OCI-LY1 (cell line): ENCODE measurements at regions not wholly inside any gene's neighbourhood (a gene's known extent, or its start where the extent isn't known, plus 50 kb on each side); places are given as distances from the start of the nearest gene placed in this dataset.
"Not testable (repeated sequence)": the region's sequence is repeated elsewhere in the genome, so short reads cannot be mapped to it uniquely, and the experiment has no call there.

Experiments used
- H2AFZ ChIP-seq: fragments of 200-600 bp; sonication (generic), shearing (Covaris generic); 2 replicates; pipeline ENCODE4 v1.6.0; 2014; ENCODE audit warnings: antibody characterized with exemption, mild to moderate bottlenecking, low read length
- H3F3A ChIP-seq: fragments of 200-600 bp; sonication (generic), shearing (Covaris generic); 2 replicates; pipeline ENCODE4 v1.6.0; 2014; ENCODE audit warnings: mild to moderate bottlenecking, antibody characterized with exemption, low read length, moderate library complexity; ENCODE audit not compliant: insufficient read depth
- H3K27ac ChIP-seq: fragments of 200-600 bp; sonication (generic); 2 replicates; pipeline ENCODE4 v1.5.1; 2014; ENCODE audit warnings: low read length, mixed run types, mild to moderate bottlenecking, low read depth; ENCODE audit not compliant: poor library complexity, severe bottlenecking
- H3K27me3 ChIP-seq: fragments of 200-600 bp; sonication (generic); 2 replicates; pipeline ENCODE4 v1.6.0; 2014; ENCODE audit warnings: antibody characterized with exemption, mild to moderate bottlenecking, low read length, moderate library complexity; ENCODE audit not compliant: insufficient read depth
- H3K36me3 ChIP-seq: fragments of 200-600 bp; sonication (generic); 2 replicates; pipeline ENCODE4 v1.6.1; 2014; ENCODE audit warnings: mild to moderate bottlenecking, antibody characterized with exemption, low read length, moderate library complexity, mixed read lengths; ENCODE audit not compliant: insufficient read depth
- H3K4me1 ChIP-seq: fragments of 200-600 bp; sonication (generic); 2 replicates; pipeline ENCODE4 v1.5.1; 2014; ENCODE audit warnings: mild to moderate bottlenecking, low read length, moderate library complexity; ENCODE audit not compliant: insufficient read depth, severe bottlenecking
- H3K4me2 ChIP-seq: fragments of 200-600 bp; sonication (generic), shearing (Covaris generic); 2 replicates; pipeline ENCODE4 v1.6.1; 2014; ENCODE audit warnings: low read length
- H3K4me3 ChIP-seq: fragments of 200-600 bp; sonication (generic); 2 replicates; pipeline ENCODE4 v1.5.1; 2014; ENCODE audit warnings: low read length, low read depth, mild to moderate bottlenecking, mixed read lengths; ENCODE audit not compliant: poor library complexity, severe bottlenecking
- H3K79me2 ChIP-seq: fragments of 200-600 bp; shearing (Covaris generic); 2 replicates; pipeline ENCODE4 v1.6.1; 2016; ENCODE audit warnings: mixed run types, low read length, mixed read lengths; ENCODE audit not compliant: insufficient read depth
- H3K9ac ChIP-seq: fragments of 200-600 bp; sonication (generic), shearing (Covaris generic); 2 replicates; pipeline ENCODE4 v1.6.1; 2014; ENCODE audit warnings: mild to moderate bottlenecking, low read length, mixed read lengths
- H3K9me2 ChIP-seq: fragments of 200-600 bp; sonication (generic), shearing (Covaris generic); 2 replicates; pipeline ENCODE4 v1.6.1; 2014; ENCODE audit warnings: low read depth, mild to moderate bottlenecking, low read length, mixed read lengths
- H3K9me3 ChIP-seq: fragments of 200-600 bp; shearing (Covaris generic); 2 replicates; pipeline ENCODE4 v1.6.1; 2014; ENCODE audit warnings: low read length, mixed read lengths
- H4K20me1 ChIP-seq: fragments of 200-600 bp; sonication (generic), shearing (Covaris generic); 2 replicates; pipeline ENCODE4 v1.6.0; 2016; ENCODE audit warnings: mild to moderate bottlenecking, low read length; ENCODE audit not compliant: insufficient read depth
- EZH2 ChIP-seq: fragments of 200-600 bp; sonication (generic), shearing (Covaris generic); IDR thresholded peaks from 2 replicates; pipeline ENCODE4 v1.8.0; 2017; ENCODE audit warnings: borderline replicate concordance, mixed run types, mild to moderate bottlenecking, antibody characterized with exemption, low read length, moderate library complexity, mixed read lengths
- TF ChIP-seq, protein P1 (sequence below): fragments of 200-600 bp; sonication (generic), shearing (Covaris generic); IDR thresholded peaks from 2 replicates; pipeline ENCODE4 v1.5.1; 2017; ENCODE audit warnings: mild to moderate bottlenecking, antibody characterized with exemption, low read length, moderate library complexity, mixed read lengths

DNA sequence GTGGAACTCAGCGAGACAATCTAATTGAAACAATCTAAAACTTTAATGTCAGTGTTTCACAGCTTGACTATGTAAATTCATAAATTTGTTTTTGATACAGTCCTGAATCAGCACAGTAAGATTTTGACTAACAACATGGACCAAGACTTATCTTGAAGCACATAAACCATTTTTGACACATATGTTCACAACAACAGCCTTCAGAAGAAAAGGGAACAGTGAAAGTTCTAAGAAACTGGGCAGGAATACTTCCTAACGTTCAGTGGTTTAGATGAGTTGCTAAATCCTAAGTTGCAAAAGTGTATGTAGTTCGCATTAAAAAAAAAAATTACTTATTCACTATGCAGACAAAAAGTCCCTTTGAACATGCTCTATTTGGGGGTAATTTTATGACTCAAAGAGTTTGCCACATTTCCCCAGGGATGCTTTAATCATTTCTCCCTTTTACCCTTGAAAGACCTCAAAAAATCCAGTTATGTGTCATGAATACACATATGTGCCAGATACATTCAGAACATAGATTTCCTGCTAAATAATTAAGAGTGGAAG, 120.2 kb downstream of the MRPL39 start:
- Histone ChIP-seq H4K20me1 (no peaks in the 10 kb centered on the region), H3K4me1 (no peaks in the 10 kb centered on the region), H3K4me2 (no peak overlapping the region), H3K27me3 (no peaks in the 10 kb centered on the region), H3K4me3 (no peak overlapping the region), H2AFZ (no peak overlapping the region), H3K27ac (no peak overlapping the region), H3K9me2 (no peaks in the 10 kb centered on the region), H3K9me3 (no peaks in the 10 kb centered on the region), H3F3A (no peaks in the 10 kb centered on the region), H3K36me3 (no peaks in the 10 kb centered on the region), H3K9ac (no peak overlapping the region), H3K79me2 (no peaks in the 10 kb centered on the region)
- no peak for TF ChIP-seq EZH2
- TF ChIP-seq, protein P1, sequence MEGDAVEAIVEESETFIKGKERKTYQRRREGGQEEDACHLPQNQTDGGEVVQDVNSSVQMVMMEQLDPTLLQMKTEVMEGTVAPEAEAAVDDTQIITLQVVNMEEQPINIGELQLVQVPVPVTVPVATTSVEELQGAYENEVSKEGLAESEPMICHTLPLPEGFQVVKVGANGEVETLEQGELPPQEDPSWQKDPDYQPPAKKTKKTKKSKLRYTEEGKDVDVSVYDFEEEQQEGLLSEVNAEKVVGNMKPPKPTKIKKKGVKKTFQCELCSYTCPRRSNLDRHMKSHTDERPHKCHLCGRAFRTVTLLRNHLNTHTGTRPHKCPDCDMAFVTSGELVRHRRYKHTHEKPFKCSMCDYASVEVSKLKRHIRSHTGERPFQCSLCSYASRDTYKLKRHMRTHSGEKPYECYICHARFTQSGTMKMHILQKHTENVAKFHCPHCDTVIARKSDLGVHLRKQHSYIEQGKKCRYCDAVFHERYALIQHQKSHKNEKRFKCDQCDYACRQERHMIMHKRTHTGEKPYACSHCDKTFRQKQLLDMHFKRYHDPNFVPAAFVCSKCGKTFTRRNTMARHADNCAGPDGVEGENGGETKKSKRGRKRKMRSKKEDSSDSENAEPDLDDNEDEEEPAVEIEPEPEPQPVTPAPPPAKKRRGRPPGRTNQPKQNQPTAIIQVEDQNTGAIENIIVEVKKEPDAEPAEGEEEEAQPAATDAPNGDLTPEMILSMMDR: no peak

DNA sequence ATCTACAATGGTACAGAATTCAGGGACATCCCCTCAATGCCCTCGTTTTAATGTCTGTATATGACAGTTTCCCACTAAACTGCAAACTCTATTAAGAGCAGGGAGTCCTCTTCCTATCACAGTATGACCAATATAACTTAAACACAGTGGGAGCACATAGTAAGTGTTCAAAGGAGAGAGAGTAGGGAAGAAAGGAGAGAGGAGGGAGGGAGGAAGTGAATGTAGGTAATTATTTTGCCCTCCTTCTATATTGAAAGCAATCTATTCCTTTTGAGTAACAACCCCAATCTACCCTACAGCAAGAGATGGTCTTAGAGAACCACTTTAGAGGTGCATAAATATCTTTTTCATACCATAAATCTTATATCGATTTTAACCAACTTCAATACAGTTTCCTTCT, 121.4 kb downstream of the MRPL39 start:
- H3K36me3 ChIP-seq: no peaks in the 10 kb centered on the region
- H3K27me3 ChIP-seq: no peaks in the 10 kb centered on the region
- H3F3A ChIP-seq: no peaks in the 10 kb centered on the region
- no peaks in the 10 kb centered on the region for H3K79me2 ChIP-seq
- no peaks in the 10 kb centered on the region; the same call in 1 of the 2 replicates for H3K9me3 ChIP-seq
- no peak overlapping the region for H3K4me3 ChIP-seq
- no peaks in the 10 kb centered on the region for H4K20me1 ChIP-seq
- no peak overlapping the region for H3K9ac ChIP-seq
- no peaks in the 10 kb centered on the region for H3K4me1 ChIP-seq
- no peak overlapping the region for H3K4me2 ChIP-seq
- H3K27ac ChIP-seq: no peak overlapping the region
- TF ChIP-seq, protein P1: no peak
- TF ChIP-seq EZH2: no peak
- no peaks in the 10 kb centered on the region for H3K9me2 ChIP-seq
- H2AFZ ChIP-seq: no peak overlapping the region

DNA sequence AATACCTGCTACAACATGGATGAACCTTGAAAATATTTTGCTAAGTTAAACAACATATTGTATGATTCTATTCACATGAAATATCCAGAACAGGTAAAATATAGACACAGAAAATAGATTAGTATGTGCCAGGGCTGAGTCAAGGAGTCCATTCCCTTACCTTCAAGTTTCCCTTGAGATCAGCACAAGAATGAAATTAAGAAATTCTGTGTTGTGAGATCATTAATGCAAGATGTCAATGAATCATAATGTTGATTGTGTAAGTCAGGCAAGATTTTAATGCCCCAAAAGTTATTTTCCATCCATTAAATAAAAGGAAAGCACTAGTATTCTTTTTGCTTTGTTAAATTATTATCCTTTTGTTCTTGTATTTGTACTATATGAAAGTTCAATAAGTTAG, 139.4 kb downstream of the MRPL39 start:
- Histone ChIP-seq H3K27me3 (no peaks in the 10 kb centered on the region), H3K79me2 (no peaks in the 10 kb centered on the region), H3K9me2 (no peaks in the 10 kb centered on the region), H3K4me1 (no peaks in the 10 kb centered on the region), H3F3A (no peaks in the 10 kb centered on the region), H3K36me3 (no peaks in the 10 kb centered on the region), H3K9ac (no peak overlapping the region), H2AFZ (no peak overlapping the region), H3K9me3 (no peaks in the 10 kb centered on the region), H3K4me2 (no peak overlapping the region), H3K27ac (no peak overlapping the region), H3K4me3 (no peak overlapping the region), H4K20me1 (no peaks in the 10 kb centered on the region)
- no peak for TF ChIP-seq EZH2
- TF ChIP-seq, protein P1: no peak

DNA sequence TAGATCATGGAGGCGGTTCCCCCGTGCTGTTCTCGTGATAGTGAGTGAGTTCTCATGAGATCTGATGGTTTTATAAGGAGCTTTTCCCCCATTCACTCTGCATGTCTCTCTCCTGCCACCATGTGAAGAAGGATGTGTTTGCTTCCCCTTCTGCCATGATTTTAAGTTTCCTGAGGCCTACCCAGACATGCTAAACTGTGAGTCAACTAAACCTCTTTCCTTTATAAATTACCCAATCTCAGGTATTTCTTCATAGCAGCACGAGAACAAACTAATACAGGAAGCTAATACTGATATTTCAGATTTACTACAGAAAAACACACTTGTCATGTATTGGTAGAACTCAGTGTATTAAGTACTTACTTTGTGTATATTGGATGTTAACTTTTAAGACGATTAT, 140.2 kb downstream of the MRPL39 start:
- not testable (repeated sequence) for H3K27ac ChIP-seq, H3K79me2 ChIP-seq, H2AFZ ChIP-seq, H3K27me3 ChIP-seq, H3K4me2 ChIP-seq, H3K36me3 ChIP-seq, H4K20me1 ChIP-seq, H3K4me3 ChIP-seq, H3K4me1 ChIP-seq, H3K9me2 ChIP-seq, H3F3A ChIP-seq, H3K9me3 ChIP-seq, H3K9ac ChIP-seq
